HEK293 (cell line): ENCODE measurements at regions not wholly inside any gene's neighbourhood (a gene's known extent, or its start where the extent isn't known, plus 50 kb on each side); places are given as distances from the start of the nearest gene placed in this dataset.

Experiments used
- CTCF ChIP-seq: fragments of 450-650 bp; formaldehyde crosslinking; IDR thresholded peaks from 2 replicates; pipeline ENCODE4 v1.5.1; 2016; ENCODE audit warnings: missing biosample characterization, missing genetic modification characterization
- KLF8 ChIP-seq: fragments of 450-650 bp; formaldehyde crosslinking; IDR thresholded peaks from 2 replicates; pipeline ENCODE4 v1.5.1; 2016; ENCODE audit warnings: missing biosample characterization, missing genetic modification characterization
- MEIS1 ChIP-seq: sonication (generic); formaldehyde crosslinking; IDR thresholded peaks from 2 replicates; pipeline ENCODE4 v1.8.1; 2022; ENCODE audit warnings: missing genetic modification reagents, mild to moderate bottlenecking, borderline replicate concordance
- REST ChIP-seq: fragments of 450-650 bp; formaldehyde crosslinking; IDR thresholded peaks from 2 replicates; pipeline ENCODE4 v1.5.1; 2016; ENCODE audit warnings: missing biosample characterization, missing genetic modification characterization
- TRIM28 ChIP-seq: IDR thresholded peaks from 2 replicates; pipeline ENCODE4 v1.6.1; 2011; ENCODE audit warnings: low read length, control low read depth, borderline replicate concordance
- ZBTB7A ChIP-seq: fragments of 450-650 bp; formaldehyde crosslinking; IDR thresholded peaks from 2 replicates; pipeline ENCODE4 v1.5.1; 2016; ENCODE audit warnings: low read depth, missing biosample characterization, missing genetic modification characterization
- ZNF274 ChIP-seq, 2 experiments: fragments of 200-500 bp in 1 of 2; fragments of 450-650 bp in 1 of 2; sonication (Bioruptor generic) in 1 of 2; formaldehyde crosslinking in 1 of 2; IDR thresholded peaks; 2 replicates each; pipeline versions ENCODE4 v1.5.1 to v1.6.1; 2014 to 2016; ENCODE audit warnings: borderline replicate concordance in 1 of 2, inconsistent platforms in 1 of 2, low read length in 1 of 2, missing biosample characterization in 1 of 2, missing genetic modification characterization in 1 of 2
- ZNF501 ChIP-seq: fragments of 450-650 bp; formaldehyde crosslinking; IDR thresholded peaks from 2 replicates; pipeline ENCODE4 v1.5.1; 2016; ENCODE audit warnings: missing biosample characterization, missing genetic modification characterization
- ZNF530 ChIP-seq: fragments of 450-650 bp; formaldehyde crosslinking; IDR thresholded peaks from 2 replicates; pipeline ENCODE4 v1.5.1; 2016; ENCODE audit warnings: low read depth, missing biosample characterization, missing genetic modification characterization
- ZNF558 ChIP-seq: fragments of 450-650 bp; formaldehyde crosslinking; IDR thresholded peaks from 2 replicates; pipeline ENCODE4 v1.5.1; 2016; ENCODE audit warnings: missing biosample characterization, missing genetic modification characterization
- ZNF571 ChIP-seq: fragments of 450-650 bp; formaldehyde crosslinking; IDR thresholded peaks from 2 replicates; pipeline ENCODE4 v1.5.0; 2017; ENCODE audit warnings: missing biosample characterization, missing genetic modification characterization
- ZSCAN4 ChIP-seq: fragments of 450-650 bp; formaldehyde crosslinking; IDR thresholded peaks from 2 replicates; pipeline ENCODE4 v1.5.1; 2017; ENCODE audit warnings: missing biosample characterization, missing genetic modification characterization

GRCh38 chr1:200243042-200243437 is 166.8 kb downstream of the ZNF281 start:
- TF ChIP-seq KLF8 (tag by site-specific recombination) = no peak
- no peak for TF ChIP-seq ZNF501 (tag by site-specific recombination)
- TF ChIP-seq CTCF = no peak
- TF ChIP-seq ZSCAN4 (tag by site-specific recombination) = no peak
- no peak for TF ChIP-seq ZNF530 (tag by site-specific recombination)
- TF ChIP-seq REST (tag by site-specific recombination) = no peak
- TF ChIP-seq ZNF274 (IDR thresholded peaks at IDR 0.05; ENCODE audit: low read length) = no peak
- no peak for TF ChIP-seq ZNF274 (tag by site-specific recombination; IDR thresholded peaks at IDR 0.05; ENCODE audit: borderline replicate concordance)
- TF ChIP-seq ZNF558 (tag by site-specific recombination) = no peak
- no peak for TF ChIP-seq MEIS1
- no peak for TF ChIP-seq ZNF571 (tag by site-specific recombination)
- no peak for TF ChIP-seq TRIM28
- TF ChIP-seq ZBTB7A = no peak
